ENCODE measurements at regions not wholly inside any gene's neighbourhood (a gene's known extent, or its start where the extent isn't known, plus 50 kb on each side); places are given as distances from the start of the nearest gene placed in this dataset.

GRCh38 chr6:106886081-106886843 is 88.3 kb downstream of the CD24 start:
- no peak for DNase-seq
- in situ Hi-C loops (cut with MboI; ENCODE audit: low pct_unique_long_range_greater_than_20kb, low sequenced_read_pairs) = no loop called here

- in situ Hi-C loops (cut with MboI; ENCODE audit: low pct_unique_long_range_greater_than_20kb, low sequenced_read_pairs) = no loop called here
- no peak for DNase-seq
Observed at GRCh38 chr6:106885679-106886078, 88.8 kb downstream of the CD24 start.

- no peak for DNase-seq
- in situ Hi-C loops (cut with MboI; ENCODE audit: low pct_unique_long_range_greater_than_20kb, low sequenced_read_pairs) = no loop called here
Observed at GRCh38 chr6:106884576-106884975, 90.0 kb downstream of the CD24 start.

- in situ Hi-C loops (cut with MboI; ENCODE audit: low pct_unique_long_range_greater_than_20kb, low sequenced_read_pairs) = no loop called here
- peak; percentile 6 for DNase-seq
Observed at GRCh38 chr6:106883808-106884262, 90.7 kb downstream of the CD24 start.

- no peak for DNase-seq
- in situ Hi-C loops (cut with MboI; ENCODE audit: low pct_unique_long_range_greater_than_20kb, low sequenced_read_pairs) = no loop called here
Observed at GRCh38 chr6:106882601-106883518, 91.7 kb downstream of the CD24 start.

GRCh38 chr6:106882138-106882537 is 92.4 kb downstream of the CD24 start:
- in situ Hi-C loops (cut with MboI; ENCODE audit: low pct_unique_long_range_greater_than_20kb, low sequenced_read_pairs) = no loop called here
- DNase-seq = no peak

- in situ Hi-C loops (cut with MboI; ENCODE audit: low pct_unique_long_range_greater_than_20kb, low sequenced_read_pairs) = no loop called here
- no peak for DNase-seq
Observed at GRCh38 chr6:106880952-106881351, 93.6 kb downstream of the CD24 start.

GRCh38 chr6:106875782-106876321 is 98.7 kb downstream of the CD24 start:
- in situ Hi-C loops (cut with MboI; ENCODE audit: low pct_unique_long_range_greater_than_20kb, low sequenced_read_pairs) = no loop called here
- no peak for DNase-seq

- no peak for DNase-seq
- in situ Hi-C loops (cut with MboI; ENCODE audit: low pct_unique_long_range_greater_than_20kb, low sequenced_read_pairs) = no loop called here
Observed at GRCh38 chr6:106874481-106874880, 100.0 kb downstream of the CD24 start.

- in situ Hi-C loops (cut with MboI; ENCODE audit: low pct_unique_long_range_greater_than_20kb, low sequenced_read_pairs) = no loop called here
- no peak for DNase-seq
Observed at GRCh38 chr6:106872049-106872448, 102.5 kb downstream of the CD24 start.

GRCh38 chr6:106870824-106871717 is 103.5 kb downstream of the CD24 start:
- DNase-seq = no peak
- in situ Hi-C loops (cut with MboI; ENCODE audit: low pct_unique_long_range_greater_than_20kb, low sequenced_read_pairs) = no loop called here

GRCh38 chr6:106870069-106870468 is 104.5 kb downstream of the CD24 start:
- in situ Hi-C loops (cut with MboI; ENCODE audit: low pct_unique_long_range_greater_than_20kb, low sequenced_read_pairs) = no loop called here
- no peak for DNase-seq

GRCh38 chr6:106869203-106869602 is 105.3 kb downstream of the CD24 start:
- in situ Hi-C loops (cut with MboI; ENCODE audit: low pct_unique_long_range_greater_than_20kb, low sequenced_read_pairs) = no loop called here
- DNase-seq = no peak

GRCh38 chr6:106866875-106867658 is 107.5 kb downstream of the CD24 start:
- DNase-seq = no peak
- in situ Hi-C loops (cut with MboI; ENCODE audit: low pct_unique_long_range_greater_than_20kb, low sequenced_read_pairs) = no loop called here

- no peak for DNase-seq
- in situ Hi-C loops (cut with MboI; ENCODE audit: low pct_unique_long_range_greater_than_20kb, low sequenced_read_pairs) = no loop called here
Observed at GRCh38 chr6:106862858-106863257, 111.7 kb downstream of the CD24 start.

GRCh38 chr6:106860940-106861339 is 113.6 kb downstream of the CD24 start:
- in situ Hi-C loops (cut with MboI; ENCODE audit: low pct_unique_long_range_greater_than_20kb, low sequenced_read_pairs) = no loop called here
- DNase-seq = no peak

GRCh38 chr6:106858653-106859092 is 115.9 kb downstream of the CD24 start:
- DNase-seq = no peak
- in situ Hi-C loops (cut with MboI; ENCODE audit: low pct_unique_long_range_greater_than_20kb, low sequenced_read_pairs) = no loop called here
